Umbilical cord (tissue), 1 donor: ENCODE measurements at regions not wholly inside any gene's neighbourhood (a gene's known extent, or its start where the extent isn't known, plus 50 kb on each side); places are given as distances from the start of the nearest gene placed in this dataset.

Experiments used
- DNase-seq: peaks from one replicate; pipeline ENCODE4 v3.0.0-alpha.2; 2015; ENCODE audit warnings: low spot score

- peak; percentile 3 for DNase-seq
Measured at GRCh38 chr1:95370691-95371562, 136.9 kb downstream of the RWDD3 start.

DNA sequence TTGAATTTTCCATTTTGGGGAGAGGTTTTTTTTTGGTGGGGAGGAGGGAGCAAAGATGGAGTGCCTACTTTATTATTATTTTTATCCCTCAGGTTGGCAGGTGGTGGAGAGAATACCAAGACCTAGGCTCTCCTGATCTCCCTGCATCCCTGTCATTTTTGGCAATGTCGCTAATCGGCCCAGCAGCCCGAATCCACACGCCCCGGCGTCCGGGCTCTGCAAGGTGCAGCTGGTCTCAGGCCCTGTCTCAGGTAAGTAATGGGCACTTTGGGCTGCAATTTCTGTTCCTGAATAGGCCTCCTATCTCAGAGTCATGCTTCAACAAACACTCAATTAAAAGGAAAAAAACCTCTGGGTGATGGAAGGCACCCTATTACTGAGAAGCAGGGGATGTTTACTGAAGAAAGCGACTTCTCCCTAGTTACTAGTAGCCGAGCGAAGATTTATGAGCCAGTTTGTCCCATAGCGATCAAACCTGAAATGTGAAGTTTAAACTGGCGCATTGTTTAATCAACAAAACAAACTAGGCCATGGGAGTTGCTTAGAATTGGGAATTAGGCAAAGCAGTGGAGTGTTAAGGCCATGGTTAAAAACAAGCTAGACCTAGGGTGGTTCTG lies 137.8 kb downstream of the RWDD3 start:
- DNase-seq, result no peak

DNA sequence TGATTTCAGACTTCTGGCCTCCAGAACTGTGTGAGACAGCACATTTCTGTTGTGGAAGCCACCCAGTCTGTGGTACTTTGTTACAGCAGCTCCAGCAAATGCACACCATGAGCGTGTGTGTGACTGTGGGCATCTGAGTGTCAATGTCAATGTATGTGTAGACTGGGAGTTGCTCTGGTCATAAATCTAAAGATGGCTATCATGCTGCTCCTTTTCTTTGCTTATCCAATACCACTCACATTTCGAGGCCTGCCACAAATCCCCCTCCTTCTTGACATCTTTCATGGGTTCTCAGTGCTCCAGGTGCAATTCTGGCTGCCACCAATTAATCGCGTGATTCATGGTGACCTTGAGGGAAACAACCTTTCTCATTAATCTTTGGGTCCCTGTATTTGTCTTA lies 141.2 kb downstream of the RWDD3 start:
- DNase-seq, result no peak

- DNase-seq, result no peak
Measured at GRCh38 chr1:95380909-95381308, 146.9 kb downstream of the RWDD3 start.

DNA sequence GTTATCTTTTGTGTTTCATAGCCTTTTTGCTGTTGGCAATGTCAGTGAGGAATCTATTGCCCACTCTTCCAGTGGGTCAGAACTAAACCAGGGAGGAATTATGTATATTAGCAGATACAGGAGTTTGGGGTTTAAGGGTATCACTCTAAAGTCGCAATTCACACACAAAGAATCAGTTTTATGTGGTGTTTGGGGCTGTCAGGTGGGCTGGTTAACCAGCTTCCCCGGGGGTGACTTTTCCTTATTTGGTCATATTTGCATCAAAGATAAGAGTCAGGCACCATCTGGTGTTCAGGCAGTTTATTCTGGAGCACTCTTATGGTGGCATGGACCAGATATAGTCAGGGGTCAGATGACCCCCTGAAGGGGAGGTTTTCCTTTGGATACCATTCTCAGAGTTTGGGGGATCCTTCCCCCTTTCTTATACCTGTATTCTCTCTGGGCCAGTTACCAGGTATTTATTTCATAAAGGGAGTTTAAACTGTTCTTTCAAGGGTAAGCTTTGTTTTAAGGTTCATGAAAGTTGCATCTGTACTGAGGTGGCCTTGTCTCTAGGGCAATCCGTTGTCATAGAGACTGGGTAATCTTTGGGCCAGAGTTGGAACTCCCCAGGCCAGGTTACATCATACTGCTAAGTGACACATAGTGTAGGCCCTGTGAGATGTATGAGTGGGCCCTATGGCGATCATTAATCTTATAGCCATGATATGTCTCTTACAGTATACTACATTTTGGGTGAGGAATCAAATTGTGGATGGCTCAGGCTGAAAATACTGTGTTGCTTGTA lies 148.2 kb downstream of the RWDD3 start:
- DNase-seq, result no peak

DNA sequence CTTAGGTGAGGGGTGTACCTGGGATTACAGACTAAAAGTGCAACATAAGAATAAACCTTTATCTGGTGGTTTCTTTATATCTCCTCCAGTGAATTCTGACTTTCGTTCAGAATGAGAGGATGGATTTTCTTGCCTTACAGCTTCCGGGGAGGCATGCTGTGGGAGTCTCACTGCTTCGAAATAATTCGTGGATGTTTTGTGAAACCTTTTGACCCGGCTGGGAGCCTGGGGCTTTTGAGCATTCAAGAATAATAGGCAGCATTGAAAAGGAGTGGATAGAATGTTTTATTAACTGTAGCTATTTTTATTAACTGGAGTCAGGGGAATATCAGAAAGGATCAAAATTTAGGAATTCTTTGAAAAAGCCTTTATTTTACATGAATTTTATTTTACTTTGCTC lies 149.1 kb downstream of the RWDD3 start:
- no peak for DNase-seq

- peak; percentile 14 for DNase-seq
Measured at GRCh38 chr1:95384567-95384966, 150.6 kb downstream of the RWDD3 start.

GRCh38 chr1:95386371-95386770 lies 152.4 kb downstream of the RWDD3 start:
- no peak for DNase-seq

DNA sequence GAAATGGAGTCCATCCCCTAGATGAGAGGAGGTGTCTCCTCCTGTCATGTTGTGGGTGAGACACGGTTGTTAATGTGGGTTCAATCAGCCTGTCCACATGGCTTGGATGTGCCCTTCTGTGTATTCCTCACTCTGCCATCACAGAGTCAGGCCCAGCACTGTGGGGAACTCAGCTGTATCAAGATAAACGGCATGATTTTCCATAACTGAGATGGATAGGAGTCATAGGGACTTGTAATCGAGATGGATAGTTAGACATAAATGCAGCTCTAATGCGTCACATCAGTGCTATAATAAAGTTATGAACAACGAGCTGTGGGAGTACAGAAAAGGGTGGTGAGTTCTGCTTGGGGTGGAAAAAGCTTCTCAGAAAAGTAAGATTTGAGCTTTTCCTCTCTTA lies 152.9 kb downstream of the RWDD3 start:
- no peak for DNase-seq

GRCh38 chr1:95388031-95388430 lies 154.0 kb downstream of the RWDD3 start:
- no peak for DNase-seq

GRCh38 chr1:95393434-95393833 lies 159.4 kb downstream of the RWDD3 start:
- no peak for DNase-seq

DNA sequence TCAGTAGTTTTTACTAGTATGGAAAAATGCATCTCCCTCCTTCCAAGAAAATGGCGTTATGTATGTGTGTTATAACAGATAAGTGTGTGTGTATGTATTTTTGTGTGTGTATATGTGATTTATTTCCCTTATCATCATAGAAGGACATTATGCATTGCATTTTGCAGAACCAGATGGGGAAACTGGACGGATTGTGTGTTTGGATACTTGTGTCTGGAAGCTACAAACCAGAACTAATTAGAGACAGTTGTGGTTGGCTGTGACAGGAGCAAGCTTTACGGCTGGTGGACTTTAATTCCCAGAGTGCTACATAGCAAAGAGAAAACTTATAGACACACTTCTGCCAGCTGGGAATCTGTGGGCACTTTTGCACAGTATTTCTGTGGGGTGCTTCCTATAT lies 162.5 kb downstream of the RWDD3 start:
- no peak for DNase-seq

GRCh38 chr1:95402780-95403179 lies 168.8 kb downstream of the RWDD3 start:
- no peak for DNase-seq

DNA sequence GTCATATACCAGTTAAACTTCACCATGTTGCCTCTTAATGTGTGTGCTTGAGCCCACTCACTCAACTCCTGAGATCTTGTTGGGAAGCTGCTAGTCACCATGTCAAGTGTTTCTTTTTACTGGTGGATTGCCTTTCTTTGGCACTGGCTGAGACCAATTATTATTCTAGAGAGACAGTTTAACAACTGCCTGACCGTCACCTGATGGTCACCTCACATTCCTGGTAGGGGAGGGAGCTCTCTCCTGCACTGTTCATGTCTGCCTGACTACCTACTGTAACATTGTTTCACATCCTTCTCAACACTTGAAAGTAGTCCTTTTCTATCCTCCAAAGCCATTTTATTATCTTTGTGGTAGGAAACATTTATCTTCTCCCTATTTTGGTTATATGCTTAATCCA lies 172.3 kb downstream of the RWDD3 start:
- DNase-seq, result no peak

DNA sequence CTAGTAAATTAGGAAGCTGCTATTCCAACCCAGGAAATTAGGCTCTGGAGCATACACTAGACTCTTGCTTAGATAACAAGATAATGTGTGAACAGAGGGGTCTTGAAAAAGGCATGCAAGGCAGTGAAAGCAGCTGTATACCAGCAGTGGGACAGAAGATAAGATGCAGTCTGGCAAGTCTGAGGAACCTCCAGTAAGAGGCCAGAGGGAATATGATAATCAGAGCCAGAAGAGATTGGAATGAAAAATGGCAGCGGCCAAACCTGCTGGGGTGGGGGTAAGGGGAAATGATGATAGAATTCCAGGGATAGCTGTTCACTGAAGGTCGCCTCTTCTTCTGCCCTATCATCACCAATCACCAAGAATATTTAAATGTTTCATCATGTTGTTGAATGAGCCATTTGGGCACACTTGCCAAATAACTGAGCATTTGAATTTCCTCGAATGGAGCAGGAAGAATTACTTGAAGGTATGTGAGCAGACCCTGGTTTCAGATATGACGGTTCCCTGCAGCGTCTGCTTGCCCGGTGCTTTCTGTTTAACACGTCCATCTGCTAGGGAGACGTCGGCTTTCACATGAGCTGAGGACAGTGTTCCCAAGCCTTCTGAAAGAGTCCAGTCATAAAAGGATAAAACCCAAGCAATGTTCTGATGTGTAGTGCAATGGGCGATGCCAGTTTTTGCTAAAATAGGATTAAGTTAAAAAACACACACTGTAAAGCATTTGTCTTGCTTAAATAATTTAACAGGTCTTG lies 173.3 kb downstream of the RWDD3 start:
- peak; percentile 5 for DNase-seq

GRCh38 chr1:95407886-95408291 lies 173.9 kb downstream of the RWDD3 start:
- no peak for DNase-seq

DNA sequence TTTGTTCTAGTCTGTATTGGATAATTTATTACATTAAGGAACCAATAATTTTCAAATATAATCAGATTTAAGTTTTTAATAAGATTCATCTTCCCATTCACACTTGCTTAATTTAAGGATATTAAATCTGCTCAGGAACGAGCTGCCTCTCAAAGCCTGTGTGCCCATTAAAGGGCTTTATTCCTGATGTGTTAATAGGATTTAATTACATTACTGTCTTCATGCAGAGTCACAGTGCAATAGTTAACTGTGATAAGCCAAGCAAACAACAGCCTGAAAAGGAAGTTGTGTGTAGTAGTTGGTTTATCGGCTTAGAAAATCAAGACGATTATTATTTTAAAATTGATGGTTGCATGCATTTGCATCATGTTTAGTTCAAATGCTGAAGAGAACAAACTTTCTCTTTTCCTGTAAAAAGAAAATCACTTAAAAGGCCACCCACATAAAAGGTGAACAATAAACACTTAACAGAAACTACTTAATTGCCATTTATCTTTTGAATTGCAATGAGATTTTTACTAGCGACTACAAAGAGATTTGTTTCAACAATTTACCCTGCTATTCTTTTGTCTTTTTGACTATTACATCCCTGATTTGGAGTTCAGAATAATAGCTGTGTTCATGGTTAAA lies 174.6 kb downstream of the RWDD3 start:
- DNase-seq, result no peak

GRCh38 chr1:95409276-95409675 lies 175.3 kb downstream of the RWDD3 start:
- DNase-seq, result no peak

- no peak for DNase-seq
Measured at GRCh38 chr1:95409901-95410300, 175.9 kb downstream of the RWDD3 start.

DNA sequence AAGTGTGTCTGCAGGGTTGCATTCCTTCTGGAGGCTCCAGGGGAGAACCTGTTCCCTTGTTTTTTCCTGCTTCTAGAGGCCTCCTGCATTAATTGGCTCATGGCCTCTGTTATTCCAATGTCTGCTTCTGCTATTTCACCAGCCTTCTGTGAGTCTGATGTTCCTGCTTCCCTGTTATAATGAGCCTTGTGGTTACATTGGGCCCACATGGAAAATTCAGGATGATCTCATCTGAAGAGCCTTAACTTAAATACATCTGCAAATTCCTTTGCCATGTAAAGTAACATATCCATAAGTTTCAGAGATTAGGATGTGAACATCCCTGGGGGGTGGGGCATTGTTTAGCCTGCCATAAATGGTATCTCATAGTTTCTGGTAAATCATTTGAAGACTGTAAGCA lies 181.1 kb downstream of the RWDD3 start:
- DNase-seq, result peak; percentile 4

DNA sequence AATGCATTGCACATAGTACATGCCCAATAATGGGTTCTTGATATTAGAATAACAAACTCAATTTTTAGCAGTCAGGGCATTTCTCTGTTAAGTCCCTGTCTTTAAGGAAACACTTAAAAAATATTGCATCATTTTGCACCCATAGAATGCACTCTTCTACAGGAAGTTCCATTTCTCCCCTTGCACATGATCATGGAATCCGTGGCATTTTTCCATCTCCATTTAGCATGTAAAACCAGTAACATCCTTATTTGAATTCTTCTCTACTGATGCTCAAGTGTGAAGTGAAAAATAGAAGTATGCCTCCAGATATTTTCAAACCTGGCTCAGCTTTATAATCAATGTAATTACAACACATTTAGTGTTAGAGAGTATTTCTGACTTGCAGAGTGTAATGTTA lies 192.8 kb downstream of the RWDD3 start:
- no peak for DNase-seq
